ENCODE measurements at regions not wholly inside any gene's neighbourhood (a gene's known extent, or its start where the extent isn't known, plus 50 kb on each side); places are given as distances from the start of the nearest gene placed in this dataset.

- Mint-ChIP-seq H3K27ac (no peak overlapping the region), H3K36me3 (ENCODE audit: low read depth) (no peaks in the 10 kb centered on the region), H3K27me3 (peaks cover 3% of the 10 kb centered on the region), H3K4me1 (ENCODE audit: low read depth) (no peaks in the 10 kb centered on the region), H3K4me3 (no peak overlapping the region), H3K9me3 (no peaks in the 10 kb centered on the region)
- H3K9me3 ChIP-seq (ENCODE audit: control insufficient read depth in 1 of 2, insufficient read depth in 1 of 2, low read length in 2 of 2), result no peaks in the 10 kb centered on the region
- no peaks in the 10 kb centered on the region for H3K4me1 ChIP-seq (ENCODE audit: insufficient read depth, low read length)
- CTCF ChIA-PET, result no interaction called here
- H3K36me3 ChIP-seq (ENCODE audit: insufficient read depth, low read length), result no peaks in the 10 kb centered on the region
- no peak overlapping the region for H3K27ac ChIP-seq (ENCODE audit: low read depth in 1 of 2, low read length in 2 of 2)
- no peak for ATAC-seq (ENCODE audit: poor library complexity)
- POLR2A ChIA-PET, result no interaction called here
- H3K4me3 ChIP-seq (ENCODE audit: low read length), result no peak overlapping the region
- DNase-seq, result no peak
- intact Hi-C loops (cut with DNase I, micrococcal nuclease), result no loop called here
- TF ChIP-seq CTCF (IDR thresholded peaks at IDR 0.05), result no peak
- H3K27me3 ChIP-seq (ENCODE audit: control insufficient read depth in 1 of 2, insufficient read depth in 2 of 2, low read length in 2 of 2), result no peaks in the 10 kb centered on the region
These were observed 260.8 kb upstream of the HABP2 start for GRCh38 chr10:113292086-113292485.

- H3K27ac Mint-ChIP-seq, result no peak overlapping the region
- ChIA-PET CTCF (no interaction called here), POLR2A (no interaction called here)
- Histone ChIP-seq H3K36me3 (ENCODE audit: insufficient read depth, low read length) (no peaks in the 10 kb centered on the region), H3K9me3 (ENCODE audit: control insufficient read depth in 1 of 2, insufficient read depth in 1 of 2, low read length in 2 of 2) (no peaks in the 10 kb centered on the region), H3K27ac (ENCODE audit: low read depth in 1 of 2, low read length in 2 of 2) (no peak overlapping the region), H3K4me1 (ENCODE audit: insufficient read depth, low read length) (no peaks in the 10 kb centered on the region), H3K27me3 (ENCODE audit: control insufficient read depth in 1 of 2, insufficient read depth in 2 of 2, low read length in 2 of 2) (no peaks in the 10 kb centered on the region), H3K4me3 (ENCODE audit: low read length) (no peak overlapping the region)
- no peak for ATAC-seq (ENCODE audit: poor library complexity)
- no peaks in the 10 kb centered on the region for H3K36me3 Mint-ChIP-seq (ENCODE audit: low read depth)
- no peaks in the 10 kb centered on the region for H3K4me1 Mint-ChIP-seq (ENCODE audit: low read depth)
- intact Hi-C loops (cut with DNase I, micrococcal nuclease), result no loop called here
- H3K27me3 Mint-ChIP-seq, result peaks cover 7% of the 10 kb centered on the region
- no peak for TF ChIP-seq CTCF (IDR thresholded peaks at IDR 0.05)
- H3K4me3 Mint-ChIP-seq, result no peak overlapping the region
- H3K9me3 Mint-ChIP-seq, result no peaks in the 10 kb centered on the region
- DNase-seq, result no peak
These were observed 260.1 kb upstream of the HABP2 start for GRCh38 chr10:113292743-113293142.

- Mint-ChIP-seq H3K27me3 (peaks cover 11% of the 10 kb centered on the region), H3K27ac (no peak overlapping the region), H3K4me3 (no peak overlapping the region), H3K4me1 (ENCODE audit: low read depth) (no peaks in the 10 kb centered on the region), H3K9me3 (no peaks in the 10 kb centered on the region), H3K36me3 (ENCODE audit: low read depth) (no peaks in the 10 kb centered on the region)
- ChIA-PET POLR2A (no interaction called here), CTCF (no interaction called here)
- no peak overlapping the region for H3K27ac ChIP-seq (ENCODE audit: low read depth in 1 of 2, low read length in 2 of 2)
- no peak for ATAC-seq (ENCODE audit: poor library complexity)
- no peaks in the 10 kb centered on the region for H3K27me3 ChIP-seq (ENCODE audit: control insufficient read depth in 1 of 2, insufficient read depth in 2 of 2, low read length in 2 of 2)
- no peak overlapping the region for H3K4me3 ChIP-seq (ENCODE audit: low read length)
- no peaks in the 10 kb centered on the region for H3K9me3 ChIP-seq (ENCODE audit: control insufficient read depth in 1 of 2, insufficient read depth in 1 of 2, low read length in 2 of 2)
- intact Hi-C loops (cut with DNase I, micrococcal nuclease), result no loop called here
- DNase-seq, result no peak
- no peaks in the 10 kb centered on the region for H3K36me3 ChIP-seq (ENCODE audit: insufficient read depth, low read length)
- H3K4me1 ChIP-seq (ENCODE audit: insufficient read depth, low read length), result no peaks in the 10 kb centered on the region
- TF ChIP-seq CTCF (IDR thresholded peaks at IDR 0.05), result no peak
These were observed 259.7 kb upstream of the HABP2 start for GRCh38 chr10:113293167-113293566.

Measured in CD4-positive, alpha-beta T cell (primary cell).